ENCODE measurements at regions not wholly inside any gene's neighbourhood (a gene's known extent, or its start where the extent isn't known, plus 50 kb on each side); places are given as distances from the start of the nearest gene placed in this dataset.

DNA sequence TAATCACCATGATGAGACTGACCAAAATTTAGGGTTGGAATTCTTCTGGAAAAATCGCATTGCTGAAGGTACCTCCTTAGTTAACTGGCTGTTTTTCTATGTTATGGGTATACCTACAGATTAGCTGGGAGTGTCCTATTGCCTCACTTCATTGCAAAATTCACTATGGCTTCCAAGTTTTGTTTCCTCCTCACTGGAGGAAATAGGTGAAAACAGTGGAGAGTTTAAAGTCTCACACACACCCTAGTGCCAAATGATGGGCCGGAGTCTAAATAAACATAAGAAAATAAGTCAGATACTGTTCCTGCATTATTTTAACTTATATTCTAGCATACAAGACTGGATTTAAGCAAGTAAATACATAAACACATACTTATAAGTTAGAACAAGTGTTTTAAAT is 98.2 kb downstream of the AHR start:
- no peak for DNase-seq
- Histone ChIP-seq H3K27ac (ENCODE audit: low read length) (no peak overlapping the region), H3K27me3 (ENCODE audit: control insufficient read depth, insufficient read depth, low read length) (no peaks in the 10 kb centered on the region), H3K36me3 (ENCODE audit: control insufficient read depth, insufficient read depth, low read length) (no peaks in the 10 kb centered on the region), H3K4me1 (ENCODE audit: control insufficient read depth, insufficient read depth, low read length) (no peaks in the 10 kb centered on the region), H3K9me3 (replicated peaks; ENCODE audit: control insufficient read depth, low read depth, low read length) (peaks cover 15% of the 10 kb centered on the region), H3K4me3 (ENCODE audit: low read length) (no peak overlapping the region)
- no CpG with 5 or more reads among the region's 2 CpGs for WGBS (ENCODE audit: insufficient coverage)

DNA sequence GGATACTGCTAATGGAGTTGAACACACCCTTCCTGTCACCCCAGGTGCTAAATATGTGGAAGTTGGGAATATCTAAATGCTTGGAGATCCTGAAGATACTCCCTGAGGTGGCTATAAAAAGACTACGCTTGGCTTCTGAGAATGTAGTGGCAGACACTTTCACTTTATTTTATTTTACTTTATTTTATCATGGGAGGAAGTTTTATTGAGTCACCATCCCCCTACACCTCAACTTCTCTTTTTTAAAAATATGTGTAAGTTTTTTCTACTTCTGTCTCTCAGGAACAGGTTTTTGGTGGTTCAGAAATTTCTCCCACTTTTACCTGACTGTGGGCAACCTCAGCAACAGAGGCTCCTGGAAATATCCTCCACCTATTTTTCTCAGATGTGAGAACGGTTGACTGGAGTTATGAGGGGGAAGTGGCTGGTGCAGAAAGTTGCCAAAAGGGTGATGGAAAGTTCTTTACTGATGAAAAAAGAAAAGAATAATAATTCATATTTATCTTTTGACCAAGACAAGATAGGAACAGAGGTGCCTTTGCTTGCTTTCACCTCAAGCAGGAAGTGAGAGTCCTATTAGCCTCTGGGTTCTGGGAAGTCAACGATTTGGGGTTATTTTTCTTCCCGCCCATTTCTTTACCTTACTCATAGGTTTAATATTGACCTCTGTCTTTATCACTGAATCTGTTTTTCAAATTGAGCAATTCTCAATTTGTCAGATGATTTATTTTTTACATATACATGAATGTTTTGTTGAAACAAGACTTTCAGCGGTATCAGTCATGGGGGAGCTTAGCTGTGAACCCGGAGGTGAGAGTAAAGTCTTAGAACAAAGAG is 103.6 kb downstream of the AHR start:
- H3K4me3 ChIP-seq (ENCODE audit: low read length), result no peak overlapping the region
- no peak overlapping the region for H3K27ac ChIP-seq (ENCODE audit: low read length)
- no peaks in the 10 kb centered on the region for H3K9me3 ChIP-seq (replicated peaks; ENCODE audit: control insufficient read depth, low read depth, low read length)
- no peak for DNase-seq
- H3K4me1 ChIP-seq (ENCODE audit: control insufficient read depth, insufficient read depth, low read length), result no peaks in the 10 kb centered on the region
- H3K27me3 ChIP-seq (ENCODE audit: control insufficient read depth, insufficient read depth, low read length), result no peaks in the 10 kb centered on the region
- no CpG with 5 or more reads among the region's 6 CpGs for WGBS (ENCODE audit: insufficient coverage)
- no peaks in the 10 kb centered on the region for H3K36me3 ChIP-seq (ENCODE audit: control insufficient read depth, insufficient read depth, low read length)

DNA sequence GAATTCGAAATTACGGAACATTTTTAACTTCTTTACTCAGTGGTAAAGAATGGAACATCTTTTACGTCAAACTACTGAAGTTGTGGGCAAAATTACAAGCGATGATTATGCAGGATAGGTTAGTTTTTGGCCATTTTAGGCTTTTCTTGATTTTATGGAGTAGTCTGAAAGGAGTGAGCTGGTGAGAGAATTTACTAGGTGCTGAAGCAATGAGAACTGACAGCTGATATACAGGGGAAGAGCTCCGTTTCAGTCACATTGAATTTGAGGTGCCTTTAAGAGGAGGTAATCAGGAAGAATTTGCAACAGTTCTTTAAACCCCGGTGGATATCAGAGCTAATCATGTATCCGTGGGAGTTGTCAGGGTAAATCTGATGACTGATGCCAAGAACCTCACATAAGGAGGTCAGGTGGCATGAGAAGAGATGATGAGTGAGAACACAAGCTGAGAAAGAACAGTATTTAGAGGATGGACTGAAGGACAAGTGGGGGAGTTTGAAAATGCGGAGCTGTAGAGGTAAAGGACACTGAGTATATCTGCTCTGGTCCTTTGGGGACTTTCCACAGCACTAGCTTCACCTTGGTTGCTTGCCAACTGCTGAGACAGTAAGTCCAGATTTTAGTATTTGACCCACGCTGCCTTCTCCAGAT is 104.3 kb downstream of the AHR start:
- H3K4me3 ChIP-seq (ENCODE audit: low read length), result no peak overlapping the region
- H3K9me3 ChIP-seq (replicated peaks; ENCODE audit: control insufficient read depth, low read depth, low read length), result no peaks in the 10 kb centered on the region
- no peak for DNase-seq
- no peaks in the 10 kb centered on the region for H3K27me3 ChIP-seq (ENCODE audit: control insufficient read depth, insufficient read depth, low read length)
- 75% methylated on average over 6 of the region's 9 CpGs for WGBS (ENCODE audit: insufficient coverage)
- no peaks in the 10 kb centered on the region for H3K36me3 ChIP-seq (ENCODE audit: control insufficient read depth, insufficient read depth, low read length)
- H3K27ac ChIP-seq (ENCODE audit: low read length), result no peak overlapping the region
- no peaks in the 10 kb centered on the region for H3K4me1 ChIP-seq (ENCODE audit: control insufficient read depth, insufficient read depth, low read length)

DNA sequence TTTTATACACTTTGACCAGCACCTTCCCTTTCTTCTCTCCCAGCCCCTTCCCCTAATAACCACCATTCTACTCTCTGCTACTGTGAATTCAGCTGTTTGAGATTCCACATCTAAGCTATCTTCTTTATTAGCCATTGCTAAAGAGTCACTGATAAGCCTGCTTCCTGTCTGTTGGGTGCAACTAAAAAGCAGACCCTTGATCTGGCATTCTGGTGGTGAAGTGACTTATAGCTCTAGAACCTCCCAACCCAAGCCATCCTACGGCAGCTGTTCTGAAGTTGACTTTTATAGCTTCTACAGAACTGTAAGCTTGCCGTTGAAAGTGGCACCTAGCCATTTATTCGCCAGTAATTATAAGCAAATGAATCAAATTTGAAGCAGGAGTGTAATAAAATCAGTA is 105.6 kb downstream of the AHR start:
- no peak overlapping the region for H3K27ac ChIP-seq (ENCODE audit: low read length)
- WGBS (ENCODE audit: insufficient coverage), result no CpG with 5 or more reads among the region's 3 CpGs
- H3K27me3 ChIP-seq (ENCODE audit: control insufficient read depth, insufficient read depth, low read length), result no peaks in the 10 kb centered on the region
- H3K4me1 ChIP-seq (ENCODE audit: control insufficient read depth, insufficient read depth, low read length), result no peaks in the 10 kb centered on the region
- no peak overlapping the region for H3K4me3 ChIP-seq (ENCODE audit: low read length)
- no peak for DNase-seq
- no peaks in the 10 kb centered on the region for H3K9me3 ChIP-seq (replicated peaks; ENCODE audit: control insufficient read depth, low read depth, low read length)
- H3K36me3 ChIP-seq (ENCODE audit: control insufficient read depth, insufficient read depth, low read length), result no peaks in the 10 kb centered on the region

DNA sequence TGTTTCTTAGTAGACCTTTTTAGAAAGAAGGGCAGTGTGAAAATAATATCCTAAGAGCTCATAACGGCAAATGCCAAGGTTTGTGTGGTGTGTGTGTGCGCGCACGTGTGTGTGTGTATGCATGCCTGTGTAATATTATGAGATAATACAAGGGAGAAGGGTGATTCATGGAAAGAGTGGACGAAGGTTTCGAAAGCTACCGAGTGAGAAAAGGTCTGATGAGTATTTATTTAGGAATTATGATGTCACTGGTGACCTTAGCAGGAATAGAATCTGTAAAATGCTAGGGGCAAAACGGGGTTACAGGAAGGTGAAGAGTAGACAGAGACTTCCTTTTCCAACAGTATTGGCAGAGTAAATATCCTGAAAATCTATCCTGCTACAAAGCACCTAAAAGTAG is 107.3 kb downstream of the AHR start:
- peak; percentile 25 for DNase-seq
- H3K36me3 ChIP-seq (ENCODE audit: control insufficient read depth, insufficient read depth, low read length), result no peaks in the 10 kb centered on the region
- 83% methylated on average over 7 of the region's 8 CpGs for WGBS (ENCODE audit: insufficient coverage)
- H3K4me1 ChIP-seq (ENCODE audit: control insufficient read depth, insufficient read depth, low read length), result no peaks in the 10 kb centered on the region
- H3K4me3 ChIP-seq (ENCODE audit: low read length), result no peak overlapping the region
- no peaks in the 10 kb centered on the region for H3K27me3 ChIP-seq (ENCODE audit: control insufficient read depth, insufficient read depth, low read length)
- no peak overlapping the region for H3K27ac ChIP-seq (ENCODE audit: low read length)
- no peaks in the 10 kb centered on the region for H3K9me3 ChIP-seq (replicated peaks; ENCODE audit: control insufficient read depth, low read depth, low read length)

DNA sequence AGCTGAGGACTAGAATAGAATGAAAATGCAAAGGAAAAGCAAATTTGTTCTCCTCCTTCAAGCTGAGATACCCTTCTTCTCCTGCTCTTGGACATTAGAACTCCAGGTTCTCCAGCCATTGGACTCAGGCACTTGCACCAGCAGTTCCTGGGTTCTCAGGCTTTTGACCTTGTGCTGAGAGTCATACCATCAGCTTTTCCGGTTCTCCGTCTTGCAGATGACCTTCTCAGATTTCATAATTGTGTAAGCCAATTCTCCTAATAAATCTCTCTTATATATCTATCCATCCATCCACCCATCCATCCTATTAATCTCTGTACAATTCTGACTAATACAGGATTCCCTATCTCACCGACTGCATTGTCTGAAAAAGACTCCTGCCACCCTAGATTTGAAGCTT is 108.3 kb downstream of the AHR start:
- Histone ChIP-seq H3K9me3 (replicated peaks; ENCODE audit: control insufficient read depth, low read depth, low read length) (no peaks in the 10 kb centered on the region), H3K36me3 (ENCODE audit: control insufficient read depth, insufficient read depth, low read length) (no peaks in the 10 kb centered on the region), H3K27ac (ENCODE audit: low read length) (no peak overlapping the region), H3K4me3 (ENCODE audit: low read length) (no peak overlapping the region), H3K27me3 (ENCODE audit: control insufficient read depth, insufficient read depth, low read length) (no peaks in the 10 kb centered on the region), H3K4me1 (ENCODE audit: control insufficient read depth, insufficient read depth, low read length) (no peaks in the 10 kb centered on the region)
- 54% methylated on average over 3 of the region's 3 CpGs for WGBS (ENCODE audit: insufficient coverage)
- DNase-seq, result no peak

DNA sequence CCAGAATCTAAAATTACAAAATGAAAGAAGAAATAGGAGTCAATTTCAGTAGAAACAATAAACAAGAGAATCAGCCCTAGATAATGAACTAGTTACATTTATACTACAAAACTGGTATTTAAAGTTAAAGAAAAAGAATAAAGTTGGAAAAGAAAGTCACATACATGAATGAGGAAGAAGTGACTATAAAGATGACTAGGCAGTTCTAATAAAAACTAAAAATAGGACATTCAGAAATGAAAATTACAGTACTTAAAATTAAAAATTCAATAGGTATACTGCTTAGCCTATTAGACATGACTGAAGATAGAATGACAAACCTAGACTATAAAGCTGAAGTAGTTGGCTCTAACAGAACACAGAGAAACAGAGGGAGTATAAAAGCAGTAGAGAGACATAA is 108.8 kb downstream of the AHR start:
- Histone ChIP-seq H3K4me1 (ENCODE audit: control insufficient read depth, insufficient read depth, low read length) (no peaks in the 10 kb centered on the region), H3K27me3 (ENCODE audit: control insufficient read depth, insufficient read depth, low read length) (no peaks in the 10 kb centered on the region), H3K27ac (ENCODE audit: low read length) (no peak overlapping the region), H3K4me3 (ENCODE audit: low read length) (no peak overlapping the region), H3K9me3 (replicated peaks; ENCODE audit: control insufficient read depth, low read depth, low read length) (no peaks in the 10 kb centered on the region), H3K36me3 (ENCODE audit: control insufficient read depth, insufficient read depth, low read length) (no peaks in the 10 kb centered on the region)
- DNase-seq, result no peak

DNA sequence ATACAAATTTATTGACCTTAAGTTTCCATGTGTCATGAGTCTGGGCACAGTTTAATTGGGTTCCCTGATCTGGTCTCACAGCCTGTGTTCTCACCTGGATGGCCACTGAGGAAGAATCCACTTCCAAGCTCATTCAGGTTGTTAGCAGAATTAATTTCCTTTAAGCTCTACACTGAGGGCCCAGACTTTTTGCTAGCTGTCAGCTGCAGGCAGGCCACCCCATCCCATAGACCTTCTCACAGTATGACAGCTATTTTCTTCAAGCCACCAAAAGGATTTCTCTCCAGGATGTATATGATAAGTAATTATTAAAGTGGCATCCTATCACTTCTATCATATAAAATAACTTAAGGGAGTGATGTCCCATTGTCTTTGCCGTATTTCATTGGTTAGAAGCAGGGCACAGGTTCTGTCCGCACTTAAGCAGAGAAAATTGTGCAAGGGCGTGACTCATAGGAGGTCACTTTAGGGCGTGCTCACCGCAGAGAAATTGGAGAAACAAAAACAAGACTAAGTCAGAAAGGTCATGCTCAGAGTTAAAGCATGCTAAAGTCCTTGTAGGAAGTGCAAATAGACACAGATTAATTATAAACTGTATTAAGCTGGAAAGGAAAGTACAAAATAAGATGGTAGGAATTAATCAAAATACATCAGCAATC is 109.9 kb downstream of the AHR start:
- Histone ChIP-seq H3K4me3 (ENCODE audit: low read length) (no peak overlapping the region), H3K9me3 (replicated peaks; ENCODE audit: control insufficient read depth, low read depth, low read length) (no peaks in the 10 kb centered on the region), H3K27me3 (ENCODE audit: control insufficient read depth, insufficient read depth, low read length) (no peaks in the 10 kb centered on the region), H3K36me3 (ENCODE audit: control insufficient read depth, insufficient read depth, low read length) (no peaks in the 10 kb centered on the region), H3K4me1 (ENCODE audit: control insufficient read depth, insufficient read depth, low read length) (no peaks in the 10 kb centered on the region), H3K27ac (ENCODE audit: low read length) (no peak overlapping the region)
- DNase-seq, result peak; percentile 16
- WGBS (ENCODE audit: insufficient coverage), result 79% methylated on average over 5 of the region's 5 CpGs

DNA sequence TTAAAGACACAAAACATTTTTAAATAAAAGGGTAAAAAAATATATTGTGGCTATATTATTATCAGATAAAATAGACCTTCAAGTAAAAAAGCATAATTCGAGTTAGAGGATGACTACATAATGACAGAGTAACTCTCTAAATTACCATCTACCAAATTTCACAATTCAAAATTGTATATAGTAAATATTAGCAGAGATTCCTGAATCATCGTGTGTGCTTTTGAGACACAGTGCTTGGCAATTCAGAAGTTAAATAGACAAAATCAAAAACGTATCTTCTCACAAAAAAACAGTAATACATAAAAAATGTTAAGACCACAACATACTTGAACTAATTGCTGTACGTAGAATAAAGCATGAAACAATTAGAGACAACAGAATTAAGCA is 110.4 kb downstream of the AHR start:
- H3K4me3 ChIP-seq (ENCODE audit: low read length), result no peak overlapping the region
- H3K27ac ChIP-seq (ENCODE audit: low read length), result no peak overlapping the region
- no peaks in the 10 kb centered on the region for H3K36me3 ChIP-seq (ENCODE audit: control insufficient read depth, insufficient read depth, low read length)
- no peaks in the 10 kb centered on the region for H3K4me1 ChIP-seq (ENCODE audit: control insufficient read depth, insufficient read depth, low read length)
- no peak for DNase-seq
- no CpG with 5 or more reads among the region's 4 CpGs for WGBS (ENCODE audit: insufficient coverage)
- no peaks in the 10 kb centered on the region for H3K9me3 ChIP-seq (replicated peaks; ENCODE audit: control insufficient read depth, low read depth, low read length)
- H3K27me3 ChIP-seq (ENCODE audit: control insufficient read depth, insufficient read depth, low read length), result no peaks in the 10 kb centered on the region

DNA sequence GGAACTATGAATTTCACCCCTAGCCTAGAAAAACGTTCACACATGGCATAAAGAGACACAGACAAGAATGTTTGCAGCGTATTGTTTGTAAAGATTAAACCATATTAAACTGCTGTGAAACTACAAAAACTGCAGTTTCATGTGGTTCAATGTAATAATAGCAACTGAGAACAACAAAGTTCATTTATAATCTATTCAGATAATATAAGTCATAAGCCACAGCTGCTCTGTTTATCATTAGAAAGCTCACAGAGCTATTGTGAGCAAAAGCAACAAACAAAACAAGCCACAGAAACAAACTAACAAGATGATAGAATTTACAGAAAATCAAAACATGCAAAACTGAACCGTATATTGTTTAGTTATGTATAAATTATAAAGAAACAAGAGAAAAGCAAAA is 113.5 kb downstream of the AHR start:
- no peaks in the 10 kb centered on the region for H3K27me3 ChIP-seq (ENCODE audit: control insufficient read depth, insufficient read depth, low read length)
- no peaks in the 10 kb centered on the region for H3K9me3 ChIP-seq (replicated peaks; ENCODE audit: control insufficient read depth, low read depth, low read length)
- DNase-seq, result no peak
- H3K27ac ChIP-seq (ENCODE audit: low read length), result no peak overlapping the region
- no peaks in the 10 kb centered on the region for H3K36me3 ChIP-seq (ENCODE audit: control insufficient read depth, insufficient read depth, low read length)
- H3K4me1 ChIP-seq (ENCODE audit: control insufficient read depth, insufficient read depth, low read length), result no peaks in the 10 kb centered on the region
- WGBS (ENCODE audit: insufficient coverage), result no CpG with 5 or more reads among the region's 3 CpGs
- H3K4me3 ChIP-seq (ENCODE audit: low read length), result no peak overlapping the region
